ENCODE measurements at regions not wholly inside any gene's neighbourhood (a gene's known extent, or its start where the extent isn't known, plus 50 kb on each side); places are given as distances from the start of the nearest gene placed in this dataset.

DNA sequence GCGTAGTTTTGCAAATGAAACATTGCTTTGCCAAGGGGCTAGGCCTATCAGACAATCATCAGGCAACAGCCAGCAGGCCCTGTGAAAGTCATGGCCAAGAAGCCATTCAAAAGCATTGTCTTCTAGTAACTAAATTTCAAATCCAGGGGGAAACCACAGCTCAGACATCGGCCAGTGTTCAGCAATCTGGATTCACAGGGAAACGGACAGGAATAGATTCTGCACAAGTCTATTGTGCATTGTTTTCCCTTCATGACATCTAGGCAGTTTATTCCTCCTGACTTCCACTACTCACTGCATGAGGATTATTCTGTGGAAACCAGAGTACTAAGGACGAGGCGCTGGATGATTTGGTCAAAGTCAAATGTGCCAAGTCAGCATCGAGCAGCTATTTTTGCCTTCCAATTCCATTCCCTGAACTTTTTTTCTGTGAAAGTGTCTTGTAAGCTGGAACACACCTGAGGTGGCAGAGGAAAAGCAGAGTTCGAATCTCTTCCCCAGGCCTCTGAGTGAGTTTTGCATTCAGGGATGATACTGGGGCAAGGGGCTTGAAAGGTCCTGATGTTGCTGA, 75.4 kb downstream of the VCPKMT start:
- DNase-seq: no peak

DNA sequence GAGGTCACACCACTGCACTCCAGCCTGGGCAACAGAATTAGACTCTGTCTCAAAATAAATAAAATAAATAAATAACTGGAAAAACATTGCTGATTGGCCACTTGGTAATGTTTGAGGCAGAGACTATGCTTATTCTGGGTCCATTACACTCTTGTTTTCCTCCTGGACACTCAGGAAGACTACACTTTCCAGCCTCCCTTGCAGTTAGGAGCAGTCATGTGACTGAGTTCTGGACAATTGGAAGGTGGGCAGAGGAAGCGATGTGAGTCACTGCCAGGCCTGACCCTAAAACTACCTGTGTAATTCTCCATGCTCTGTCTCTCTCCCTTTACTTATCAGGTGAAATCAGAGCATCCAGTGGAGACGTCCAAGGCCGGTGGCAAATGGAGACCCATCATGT, 74.4 kb downstream of the VCPKMT start:
- no peak for DNase-seq

DNA sequence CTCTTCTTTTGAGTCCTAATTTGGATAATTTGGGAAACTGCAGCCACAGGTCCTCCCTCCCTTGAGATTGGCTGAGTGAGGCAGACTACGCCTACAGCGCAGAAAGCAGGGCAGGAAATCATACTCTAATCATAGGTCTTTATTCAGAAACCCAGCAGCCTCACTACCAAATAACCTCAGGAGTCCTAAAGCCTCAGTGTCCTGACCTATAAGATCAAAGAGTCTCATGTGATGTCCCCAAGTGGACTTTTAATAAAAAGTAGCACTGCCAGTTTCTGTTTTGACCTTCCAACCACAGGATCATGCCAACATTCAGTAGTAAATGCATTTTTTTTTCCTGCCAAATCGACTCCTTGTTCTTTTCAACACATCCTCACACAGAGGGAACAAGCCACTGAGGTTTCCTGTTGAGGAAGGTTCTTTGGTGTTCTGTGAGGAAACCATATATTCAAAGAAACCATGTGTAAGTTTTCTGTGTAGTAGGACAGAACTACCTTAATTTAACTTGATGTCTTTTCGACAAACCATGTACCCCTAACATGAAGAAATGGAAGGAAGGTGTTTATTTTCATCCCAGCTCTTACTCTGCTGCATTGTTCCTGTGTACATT, 72.2 kb downstream of the VCPKMT start:
- no peak for DNase-seq

DNA sequence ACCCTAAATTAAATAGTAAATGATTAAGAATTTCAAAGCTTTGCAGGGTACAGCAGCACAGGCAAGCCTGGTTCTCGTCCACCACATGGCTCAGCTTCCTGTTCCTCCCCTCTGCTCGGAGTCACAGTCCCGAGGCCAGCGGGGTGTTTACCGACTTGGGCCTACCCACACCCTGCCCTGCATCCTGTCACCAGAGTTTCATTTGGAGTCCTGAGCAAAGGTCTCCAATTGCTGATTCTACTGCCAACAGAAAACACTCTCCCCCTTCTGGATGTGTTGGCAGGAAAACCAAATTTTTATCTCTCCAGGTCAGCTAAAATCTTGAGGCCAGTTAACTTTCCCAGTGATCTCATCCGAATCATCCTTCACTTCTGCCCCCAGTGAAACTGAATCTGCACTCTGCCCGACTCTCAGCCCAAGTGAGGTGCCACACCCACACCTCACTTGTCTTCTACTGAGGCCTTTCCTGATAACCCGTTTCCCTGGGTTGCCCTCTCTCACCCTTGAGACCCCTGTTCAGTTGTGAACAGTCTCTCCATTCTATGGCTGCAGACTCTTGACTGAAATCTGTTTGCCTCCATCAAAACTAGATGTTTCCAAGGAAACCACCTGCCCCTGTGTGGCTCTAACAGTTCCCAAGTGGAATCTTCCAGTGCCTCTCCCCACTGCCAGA, 71.2 kb downstream of the VCPKMT start:
- no peak for DNase-seq

DNA sequence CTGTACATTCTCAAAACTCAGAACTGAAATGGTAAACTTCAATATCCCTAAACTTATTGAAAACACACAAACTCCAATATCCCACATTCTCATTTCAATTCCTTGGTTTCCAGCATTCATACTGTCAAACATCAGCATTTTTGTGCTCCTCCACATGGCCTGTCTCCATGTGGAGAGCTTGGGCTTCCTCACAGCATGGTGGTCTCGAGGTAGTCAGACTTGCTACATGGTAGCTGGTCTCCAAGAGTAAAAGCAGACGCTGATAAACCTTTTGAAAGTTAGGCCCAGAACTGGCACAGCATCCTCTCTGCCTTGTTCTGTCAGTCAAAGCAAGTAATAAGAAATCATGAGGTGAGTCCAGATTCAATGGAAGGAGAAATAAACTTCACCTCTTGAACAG, 70.5 kb downstream of the VCPKMT start:
- no peak for DNase-seq

DNA sequence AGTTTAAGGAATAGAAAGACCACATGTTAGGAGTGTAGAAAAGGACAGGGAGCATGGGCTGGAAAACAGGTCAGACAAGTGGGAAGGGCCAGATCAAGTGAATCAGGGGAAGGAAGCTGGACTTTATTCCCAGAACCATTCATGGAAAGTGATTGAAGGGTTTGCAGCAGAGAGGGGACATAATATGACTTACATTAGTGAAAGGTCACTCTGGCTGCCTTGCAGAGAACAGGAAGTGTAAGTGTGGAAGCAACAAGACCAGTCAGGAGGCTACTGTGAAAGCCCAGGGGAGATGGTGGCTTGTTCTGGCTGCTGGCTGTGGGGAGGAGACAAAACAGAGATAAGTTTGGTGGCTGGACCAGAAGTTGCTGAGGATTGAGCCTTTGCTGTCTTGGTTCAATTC, 69.1 kb downstream of the VCPKMT start:
- no peak for DNase-seq

DNA sequence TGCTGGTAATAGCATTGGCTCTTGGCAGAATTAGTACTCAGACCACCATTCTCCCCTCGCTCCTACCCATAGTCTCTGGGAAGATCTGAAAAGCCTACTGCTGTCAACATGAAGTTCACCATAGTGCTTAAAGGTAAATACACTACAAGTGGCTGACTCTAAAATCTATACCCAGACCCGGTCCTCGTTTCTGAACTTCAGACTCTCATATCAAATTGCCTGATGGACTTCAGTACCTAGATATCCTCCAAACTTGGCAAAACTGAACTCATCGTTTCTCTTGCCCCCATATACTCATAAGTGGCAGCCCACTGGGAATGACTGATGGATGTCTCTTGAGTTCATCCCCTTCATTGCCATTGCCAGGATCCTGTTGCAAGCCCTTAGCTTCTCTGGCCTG, 67.3 kb downstream of the VCPKMT start:
- DNase-seq: no peak

DNA sequence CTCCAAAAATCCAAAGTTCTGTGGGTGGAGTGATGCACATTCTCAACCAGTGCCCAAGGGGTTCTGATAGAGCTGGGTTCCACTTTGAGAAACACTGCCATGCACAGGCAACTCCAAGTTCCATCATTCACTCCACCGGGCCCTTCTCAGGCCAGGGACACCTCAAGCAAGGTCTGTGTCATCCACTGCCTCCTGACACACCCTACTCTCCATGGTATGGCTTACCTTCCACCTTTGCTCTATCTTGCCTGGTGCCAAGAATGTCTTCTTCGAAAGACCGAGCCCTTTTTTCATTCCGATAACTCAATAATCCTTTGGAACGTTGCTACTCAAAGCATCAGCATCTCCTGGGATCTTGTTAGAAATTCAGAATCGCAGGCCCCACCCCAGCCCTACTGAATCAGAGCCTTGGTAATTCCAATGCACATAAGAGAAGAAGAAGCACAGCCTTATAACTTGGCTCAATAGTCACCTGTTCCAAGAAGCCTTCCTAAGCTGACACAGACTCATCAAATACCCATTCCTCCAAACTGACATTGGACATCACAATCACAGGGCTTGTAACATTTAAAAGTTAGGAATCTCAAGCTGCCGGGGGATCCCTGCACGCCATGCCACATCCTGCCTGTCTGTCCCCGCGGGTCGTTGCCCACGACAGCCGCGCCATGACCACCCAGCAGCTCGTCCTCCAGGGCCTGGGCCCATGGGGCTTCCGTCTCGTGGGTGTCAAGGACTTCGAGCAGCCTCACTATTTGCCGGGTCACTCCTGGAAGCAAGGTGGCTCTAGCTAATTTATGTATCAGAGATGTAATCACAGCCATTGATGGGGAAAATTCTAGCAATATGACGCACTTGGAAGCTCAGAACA, 66.4 kb downstream of the VCPKMT start:
- DNase-seq: no peak

DNA sequence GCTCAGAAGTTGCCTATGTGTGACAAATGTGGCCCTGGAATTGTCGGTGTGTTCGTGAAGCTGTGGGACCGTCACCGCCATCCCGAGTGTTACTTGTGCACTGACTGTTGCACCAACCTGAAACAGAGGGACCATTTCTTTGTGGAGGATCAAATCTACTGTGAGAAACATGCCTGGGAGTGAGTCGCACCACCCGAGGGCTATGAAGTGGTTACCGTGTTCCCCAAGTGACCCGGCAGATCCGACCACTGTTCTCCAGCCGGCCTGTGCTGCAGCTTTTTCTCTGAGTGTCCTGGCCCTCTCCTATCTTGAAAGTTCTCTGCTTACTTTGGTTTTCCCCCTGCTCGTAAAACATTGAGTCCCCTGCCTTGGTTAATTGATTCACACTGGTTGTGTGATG, 65.3 kb downstream of the VCPKMT start:
- no peak for DNase-seq

DNA sequence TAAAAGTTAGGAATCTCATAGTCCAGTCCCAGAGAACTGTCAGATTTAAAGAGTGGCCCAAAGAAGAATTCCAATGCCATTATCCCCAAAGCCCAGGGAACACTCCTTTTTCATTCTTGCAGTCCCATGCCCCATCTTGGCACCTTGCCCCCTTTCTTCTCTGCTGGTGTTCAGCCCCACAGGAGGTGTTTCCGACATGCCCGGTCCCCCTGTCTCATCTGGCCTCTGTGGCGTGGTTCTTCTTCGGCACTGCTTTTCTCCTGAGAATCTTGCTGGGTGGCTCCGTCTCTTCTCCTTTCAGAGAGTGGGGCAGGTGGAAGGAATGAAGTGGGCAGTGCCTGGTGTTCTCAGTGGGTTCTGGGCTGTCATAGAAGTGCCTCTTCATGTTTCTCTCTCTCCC, 64.7 kb downstream of the VCPKMT start:
- no peak for DNase-seq

DNA sequence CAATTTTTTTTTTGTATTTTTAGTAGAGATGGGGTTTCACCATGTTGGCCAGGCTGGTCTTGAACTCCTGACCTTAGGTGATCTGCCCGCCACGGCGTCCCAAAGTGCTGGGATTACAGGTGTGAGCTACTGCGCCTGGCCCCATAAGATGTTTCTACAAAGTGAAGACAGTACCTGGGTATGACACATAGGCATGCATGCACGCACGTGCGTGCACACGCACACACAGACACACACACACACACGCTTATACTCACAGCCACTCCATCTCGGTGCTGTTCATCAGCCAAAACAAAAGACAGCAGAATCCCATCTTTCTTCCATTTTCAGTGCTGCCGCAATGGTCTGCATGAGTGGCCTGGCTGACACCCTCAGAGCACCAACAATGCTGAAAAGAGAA, 63.9 kb downstream of the VCPKMT start:
- no peak for DNase-seq

DNA sequence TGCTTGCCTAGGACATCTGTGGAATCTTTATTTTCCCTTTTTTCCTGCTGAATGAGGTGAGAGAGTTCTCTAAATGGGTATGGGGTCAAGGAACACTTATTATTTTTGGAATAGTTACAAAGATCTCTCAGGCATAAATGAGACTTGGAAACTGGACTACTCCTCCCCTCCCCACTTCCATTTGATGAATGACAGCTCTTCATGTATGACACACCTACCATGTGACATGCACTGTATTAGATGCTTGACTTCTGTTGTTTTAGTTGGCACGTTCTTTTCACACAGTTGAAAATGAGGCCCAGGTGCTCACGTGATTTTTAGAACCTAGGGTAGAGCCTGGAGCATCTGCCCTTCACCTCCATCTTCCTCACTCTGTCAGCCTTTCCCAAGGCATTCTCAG, 62.4 kb downstream of the VCPKMT start:
- DNase-seq: no peak

DNA sequence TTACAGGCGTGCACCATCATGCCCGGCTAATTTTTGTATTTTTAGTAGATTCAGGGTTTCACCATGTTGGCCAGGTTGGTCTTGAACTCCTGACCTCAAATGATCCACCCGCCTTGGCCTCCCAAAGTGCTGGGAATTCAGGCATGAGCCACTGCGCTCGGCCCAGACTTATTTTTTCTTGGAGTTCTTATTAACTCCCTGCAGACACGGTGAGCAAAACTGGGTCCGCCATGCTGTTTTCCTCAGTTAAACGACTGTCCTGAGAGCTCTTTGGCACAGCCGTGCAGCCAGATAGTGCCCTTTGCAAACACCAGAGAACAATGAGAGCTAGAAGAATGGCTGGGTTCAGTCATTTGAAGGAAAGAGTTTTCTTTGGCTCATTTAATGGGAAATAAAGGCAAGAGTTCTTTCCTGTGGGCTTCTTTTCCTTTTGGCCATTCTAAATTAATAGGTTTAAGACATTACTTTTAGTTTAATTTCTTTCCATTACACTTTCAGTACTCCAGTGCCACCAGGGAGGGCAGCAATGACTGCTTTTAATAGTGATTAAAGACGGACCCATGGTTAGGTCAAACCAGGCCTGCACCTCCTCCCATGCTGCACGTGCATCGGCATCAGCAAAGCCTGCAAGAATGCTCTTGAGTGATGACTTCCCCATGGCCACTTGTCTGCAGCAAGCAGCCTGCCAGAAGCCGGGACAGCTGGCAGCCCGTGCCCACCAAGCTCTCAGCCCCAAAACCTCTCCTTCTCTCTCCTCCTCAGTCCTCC, 60.7 kb downstream of the VCPKMT start:
- DNase-seq: no peak

DNA sequence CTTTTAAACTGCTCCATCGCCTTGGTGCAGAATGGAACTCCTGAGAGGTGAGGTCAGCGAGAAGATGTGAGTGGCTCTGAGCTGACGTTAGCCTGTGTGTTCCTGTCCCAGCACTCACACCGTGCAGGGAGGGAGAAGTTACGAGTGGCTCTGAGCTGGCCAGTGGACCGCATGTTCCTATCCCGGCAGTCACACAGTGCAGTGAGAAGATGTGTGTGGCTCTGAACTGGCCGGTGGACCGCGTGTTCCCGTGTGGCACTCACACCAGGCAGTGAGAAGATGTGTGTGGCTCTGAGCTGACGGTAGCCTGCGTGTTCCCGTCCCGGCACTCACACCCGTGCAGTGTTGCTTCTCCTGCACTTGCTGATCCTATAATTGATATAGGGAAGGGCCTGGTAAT, 59.9 kb downstream of the VCPKMT start:
- DNase-seq: no peak

DNA sequence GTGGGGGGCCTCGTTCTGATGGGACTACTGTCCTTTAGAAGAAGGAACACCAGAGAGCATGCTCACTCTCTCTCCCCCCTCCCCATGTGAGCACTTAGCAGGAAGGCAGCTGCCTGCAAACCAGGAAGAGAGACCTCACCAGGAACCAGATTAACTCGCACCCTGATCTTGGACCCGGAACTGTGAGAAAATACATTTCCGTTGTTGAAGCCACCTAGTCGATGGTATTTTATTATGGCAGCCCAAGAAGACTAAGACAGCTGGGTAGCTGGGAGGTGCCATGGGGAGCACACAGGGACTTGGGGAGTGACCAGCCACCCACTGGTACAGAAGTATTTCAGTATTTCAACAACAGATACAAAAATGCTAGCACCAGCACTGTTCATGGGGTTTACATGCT, 59.0 kb downstream of the VCPKMT start:
- no peak for DNase-seq

DNA sequence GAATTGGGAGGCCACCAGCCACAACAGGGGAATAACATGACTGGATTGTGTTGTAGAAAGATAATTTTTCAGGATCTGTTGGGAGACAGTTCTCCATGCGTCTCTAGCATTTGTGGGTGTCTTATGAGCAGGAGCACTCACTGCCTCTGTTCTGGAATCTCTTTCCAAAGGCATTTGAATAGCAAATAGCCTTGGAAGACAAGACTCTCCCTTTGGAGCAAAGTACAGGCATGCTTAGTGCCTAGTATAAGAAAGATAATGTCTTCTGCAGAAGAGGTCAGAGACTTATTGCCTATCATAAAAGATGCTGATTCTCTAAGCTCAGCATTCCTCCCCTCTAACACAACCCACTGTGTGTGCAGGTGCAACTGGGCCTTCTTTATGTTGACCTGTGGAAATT, 58.3 kb downstream of the VCPKMT start:
- DNase-seq: no peak

All from NCI-H748 treated with DMSO at 0.1 percent for 48 hours (cell line).